Neural crest cell (in vitro differentiated cells): ENCODE measurements at regions not wholly inside any gene's neighbourhood (a gene's known extent, or its start where the extent isn't known, plus 50 kb on each side); places are given as distances from the start of the nearest gene placed in this dataset.
A peak's percentile ranks its signal among the peaks of the same experiment; 100 is the strongest.

ENCODE experiments used
- DNase-seq: peaks from one replicate; pipeline ENCODE4 v3.0.0; 2021; ENCODE audit warnings: low read depth, mixed read lengths, low spot score
- H3K27ac Mint-ChIP-seq: one replicate; pipeline ENCODE4 v1.8.0; 2021; ENCODE audit warnings: mild to moderate bottlenecking, mixed read lengths; ENCODE audit not compliant: unreplicated experiment
- H3K27me3 Mint-ChIP-seq: 2 replicates; pipeline ENCODE4 v1.8.0; 2021; ENCODE audit warnings: low read depth, mild to moderate bottlenecking, mixed read lengths
- H3K36me3 Mint-ChIP-seq: 2 replicates; pipeline ENCODE4 v1.8.0; 2021; ENCODE audit warnings: low read depth, mild to moderate bottlenecking, mixed read lengths
- H3K4me1 Mint-ChIP-seq: 2 replicates; pipeline ENCODE4 v1.8.0; 2021; ENCODE audit warnings: mixed read lengths
- H3K4me3 Mint-ChIP-seq: one replicate; pipeline ENCODE4 v1.8.0; 2021; ENCODE audit warnings: mild to moderate bottlenecking, mixed read lengths
- H3K9me3 Mint-ChIP-seq: 2 replicates; pipeline ENCODE4 v1.8.0; 2021; ENCODE audit warnings: mixed read lengths
- CTCF ChIP-seq: fragments of 200-600 bp; sonication (generic); conservative IDR thresholded peaks from 2 replicates; pipeline ENCODE4 v1.5.0; 2021; ENCODE audit warnings: antibody characterized with exemption, mild to moderate bottlenecking

GRCh38 chr2:38504169-38504568 is 98.6 kb downstream of the HNRNPLL start:
- no peaks in the 10 kb centered on the region for H3K27me3 Mint-ChIP-seq
- peaks cover 10% of the 10 kb centered on the region for H3K4me1 Mint-ChIP-seq
- DNase-seq: no peak
- peaks cover 13% of the 10 kb centered on the region for H3K9me3 Mint-ChIP-seq
- no peak overlapping the region for H3K4me3 Mint-ChIP-seq
- no peak overlapping the region for H3K27ac Mint-ChIP-seq
- peaks cover 3% of the 10 kb centered on the region for H3K36me3 Mint-ChIP-seq
- no peak for TF ChIP-seq CTCF

GRCh38 chr2:38502107-38502506 is 100.6 kb downstream of the HNRNPLL start:
- peaks cover 3% of the 10 kb centered on the region for H3K36me3 Mint-ChIP-seq
- no peak for DNase-seq
- no peak overlapping the region for H3K4me3 Mint-ChIP-seq
- no peak overlapping the region for H3K27ac Mint-ChIP-seq
- H3K4me1 Mint-ChIP-seq: peaks cover 14% of the 10 kb centered on the region
- H3K9me3 Mint-ChIP-seq: peaks cover 13% of the 10 kb centered on the region
- no peaks in the 10 kb centered on the region for H3K27me3 Mint-ChIP-seq
- no peak for TF ChIP-seq CTCF

- DNase-seq: no peak
- H3K27ac Mint-ChIP-seq: peak overlapping the region; percentile 23
- no peak for TF ChIP-seq CTCF
- H3K4me3 Mint-ChIP-seq: no peak overlapping the region
- H3K9me3 Mint-ChIP-seq: peaks cover 13% of the 10 kb centered on the region
- peaks cover 3% of the 10 kb centered on the region for H3K36me3 Mint-ChIP-seq
- no peaks in the 10 kb centered on the region for H3K27me3 Mint-ChIP-seq
- H3K4me1 Mint-ChIP-seq: peaks cover 14% of the 10 kb centered on the region
Observed at GRCh38 chr2:38500283-38500634, 102.5 kb downstream of the HNRNPLL start.

- Mint-ChIP-seq H3K4me3 (no peak overlapping the region), H3K27me3 (no peaks in the 10 kb centered on the region), H3K4me1 (peaks cover 14% of the 10 kb centered on the region)
Observed at GRCh38 chr2:38499548-38500282, 103.0 kb downstream of the HNRNPLL start.

GRCh38 chr2:38498045-38498481 is 104.7 kb downstream of the HNRNPLL start:
- Mint-ChIP-seq H3K9me3 (peaks cover 8% of the 10 kb centered on the region), H3K4me3 (no peak overlapping the region), H3K36me3 (peaks cover 3% of the 10 kb centered on the region), H3K27ac (no peak overlapping the region), H3K27me3 (no peaks in the 10 kb centered on the region), H3K4me1 (peaks cover 14% of the 10 kb centered on the region)
- TF ChIP-seq CTCF: no peak
- no peak for DNase-seq

More at GRCh38 chr2:38499548-38500282, 103.0 kb downstream of the HNRNPLL start:
- no peak for TF ChIP-seq CTCF
- Mint-ChIP-seq H3K27ac (peak overlapping the region; percentile 23), H3K36me3 (peaks cover 3% of the 10 kb centered on the region), H3K9me3 (peaks cover 13% of the 10 kb centered on the region)
- no peak for DNase-seq
